Glutamatergic neuron (in vitro differentiated cells): ENCODE measurements at regions not wholly inside any gene's neighbourhood (a gene's known extent, or its start where the extent isn't known, plus 50 kb on each side); places are given as distances from the start of the nearest gene placed in this dataset.

Source experiments
- DNase-seq: peaks from one replicate; pipeline ENCODE4 v3.0.0; 2022
- H3K27ac Mint-ChIP-seq: one replicate; pipeline ENCODE4 v1.8.0; 2020; ENCODE audit warnings: mild to moderate bottlenecking, mixed read lengths, inconsistent platforms; ENCODE audit not compliant: unreplicated experiment
- H3K27me3 Mint-ChIP-seq: one replicate; pipeline ENCODE4 v1.8.0; 2020; ENCODE audit warnings: mild to moderate bottlenecking, moderate library complexity, mixed read lengths, inconsistent platforms; ENCODE audit not compliant: unreplicated experiment
- H3K36me3 Mint-ChIP-seq: one replicate; pipeline ENCODE4 v1.8.0; 2020; ENCODE audit warnings: mild to moderate bottlenecking, mixed read lengths, inconsistent platforms; ENCODE audit not compliant: unreplicated experiment
- H3K4me1 Mint-ChIP-seq: one replicate; pipeline ENCODE4 v1.8.0; 2020; ENCODE audit warnings: mild to moderate bottlenecking, low read depth, mixed read lengths, inconsistent platforms; ENCODE audit not compliant: unreplicated experiment
- H3K4me3 Mint-ChIP-seq: one replicate; pipeline ENCODE4 v1.8.0; 2020; ENCODE audit warnings: mild to moderate bottlenecking, mixed read lengths, inconsistent platforms; ENCODE audit not compliant: unreplicated experiment
- H3K9me3 Mint-ChIP-seq: one replicate; pipeline ENCODE4 v1.8.0; 2020; ENCODE audit warnings: mild to moderate bottlenecking, moderate library complexity, mixed read lengths, inconsistent platforms; ENCODE audit not compliant: unreplicated experiment
- TF ChIP-seq, protein P1 (sequence below): fragments of 200-600 bp; sonication (generic); IDR thresholded peaks from one replicate; pipeline ENCODE4 v1.5.0; 2021; ENCODE audit not compliant: partially characterized antibody, unreplicated experiment

DNA sequence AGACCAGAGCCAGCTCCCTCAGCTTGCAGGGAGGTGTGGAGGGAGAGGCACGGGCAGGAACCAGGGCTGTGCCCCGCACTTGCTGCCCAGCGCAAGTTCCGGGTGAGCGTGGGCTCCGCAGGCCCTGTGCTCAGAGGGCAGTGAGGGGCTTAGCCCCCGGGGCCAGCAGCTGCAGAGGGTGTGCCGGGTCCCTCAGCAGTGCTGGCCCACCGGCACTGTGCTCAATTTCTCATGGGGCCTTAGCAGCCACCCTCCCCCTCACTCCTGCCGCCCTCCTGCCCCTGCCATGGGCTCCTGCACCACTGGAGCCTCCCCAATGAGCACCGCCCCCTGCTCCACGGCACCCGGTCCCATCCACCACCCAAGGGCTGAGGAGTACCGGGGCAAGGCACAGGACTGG lies 104.6 kb upstream of the SRD5A3 start:
- Mint-ChIP-seq H3K4me3 (no peak overlapping the region), H3K9me3 (no peaks in the 10 kb centered on the region), H3K27ac (no peak overlapping the region), H3K27me3 (no peaks in the 10 kb centered on the region), H3K36me3 (peaks cover 7% of the 10 kb centered on the region), H3K4me1 (no peaks in the 10 kb centered on the region)
- TF ChIP-seq, protein P1, sequence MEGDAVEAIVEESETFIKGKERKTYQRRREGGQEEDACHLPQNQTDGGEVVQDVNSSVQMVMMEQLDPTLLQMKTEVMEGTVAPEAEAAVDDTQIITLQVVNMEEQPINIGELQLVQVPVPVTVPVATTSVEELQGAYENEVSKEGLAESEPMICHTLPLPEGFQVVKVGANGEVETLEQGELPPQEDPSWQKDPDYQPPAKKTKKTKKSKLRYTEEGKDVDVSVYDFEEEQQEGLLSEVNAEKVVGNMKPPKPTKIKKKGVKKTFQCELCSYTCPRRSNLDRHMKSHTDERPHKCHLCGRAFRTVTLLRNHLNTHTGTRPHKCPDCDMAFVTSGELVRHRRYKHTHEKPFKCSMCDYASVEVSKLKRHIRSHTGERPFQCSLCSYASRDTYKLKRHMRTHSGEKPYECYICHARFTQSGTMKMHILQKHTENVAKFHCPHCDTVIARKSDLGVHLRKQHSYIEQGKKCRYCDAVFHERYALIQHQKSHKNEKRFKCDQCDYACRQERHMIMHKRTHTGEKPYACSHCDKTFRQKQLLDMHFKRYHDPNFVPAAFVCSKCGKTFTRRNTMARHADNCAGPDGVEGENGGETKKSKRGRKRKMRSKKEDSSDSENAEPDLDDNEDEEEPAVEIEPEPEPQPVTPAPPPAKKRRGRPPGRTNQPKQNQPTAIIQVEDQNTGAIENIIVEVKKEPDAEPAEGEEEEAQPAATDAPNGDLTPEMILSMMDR, result no peak
- no peak for DNase-seq

DNA sequence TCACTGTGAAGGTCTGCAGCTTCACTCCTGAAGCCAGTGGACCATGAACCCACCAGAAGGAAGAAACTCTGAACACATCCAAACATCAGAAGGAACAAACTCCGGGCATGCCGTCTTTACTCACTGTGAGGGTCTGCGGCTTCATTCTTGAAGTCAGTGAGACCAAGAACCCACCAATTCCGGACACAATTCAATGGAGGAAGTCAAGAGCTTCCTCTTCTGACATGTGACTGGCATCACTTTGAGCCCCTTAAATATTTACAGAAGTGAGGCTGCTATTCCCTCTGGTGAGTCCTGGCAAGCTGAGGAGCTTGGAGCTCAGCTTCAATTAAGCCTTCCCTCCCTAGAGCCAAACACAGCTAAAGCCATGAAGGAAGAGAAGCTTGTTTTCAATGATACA lies 103.5 kb upstream of the SRD5A3 start:
- H3K4me3 Mint-ChIP-seq, result no peak overlapping the region
- TF ChIP-seq, protein P1, result no peak
- peaks cover 7% of the 10 kb centered on the region for H3K36me3 Mint-ChIP-seq
- no peaks in the 10 kb centered on the region for H3K4me1 Mint-ChIP-seq
- no peak overlapping the region for H3K27ac Mint-ChIP-seq
- DNase-seq, result no peak
- H3K9me3 Mint-ChIP-seq, result no peaks in the 10 kb centered on the region
- no peaks in the 10 kb centered on the region for H3K27me3 Mint-ChIP-seq

DNA sequence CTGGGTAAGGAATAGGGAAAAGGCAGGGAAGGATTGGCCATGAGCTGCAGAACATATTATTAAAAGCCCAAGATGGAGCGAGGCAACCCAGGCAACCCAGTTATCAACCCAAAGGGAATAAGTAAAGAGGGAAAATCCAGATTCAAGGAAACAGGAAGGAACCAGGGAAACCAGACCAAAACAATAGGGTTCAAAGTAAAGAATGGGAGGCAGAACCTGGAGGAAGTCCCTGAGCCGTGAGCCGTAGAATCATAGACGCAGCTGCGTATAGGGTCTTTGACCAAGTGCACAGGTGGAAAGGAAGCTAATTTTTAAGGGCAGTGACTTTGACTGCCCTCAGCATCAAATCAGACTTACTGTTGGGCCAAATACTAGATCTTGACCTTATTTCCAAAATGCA lies 98.5 kb upstream of the SRD5A3 start:
- DNase-seq, result no peak
- Mint-ChIP-seq H3K27ac (no peak overlapping the region), H3K4me1 (no peaks in the 10 kb centered on the region), H3K9me3 (no peaks in the 10 kb centered on the region), H3K36me3 (no peaks in the 10 kb centered on the region), H3K4me3 (no peak overlapping the region), H3K27me3 (peaks cover 3% of the 10 kb centered on the region)
- TF ChIP-seq, protein P1, result no peak

DNA sequence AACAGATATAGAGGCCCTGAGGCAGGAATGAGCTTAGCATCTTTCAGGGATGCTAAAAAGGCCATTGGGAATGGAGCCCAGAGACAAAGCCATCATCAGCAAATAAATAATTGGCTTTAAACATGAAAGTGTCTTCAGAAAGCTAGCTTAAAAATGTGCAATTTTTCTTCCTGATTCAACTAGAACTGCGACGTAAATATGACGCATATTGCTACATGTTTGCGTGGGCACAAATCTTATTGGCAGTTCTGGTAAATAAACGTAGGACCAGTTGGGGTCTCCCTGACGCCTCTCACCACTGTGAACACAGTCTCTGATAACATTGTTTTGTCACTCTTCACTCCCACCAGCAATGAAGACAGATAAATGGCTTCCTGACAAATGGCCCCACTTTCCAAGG lies 97.3 kb upstream of the SRD5A3 start:
- Mint-ChIP-seq H3K27me3 (peaks cover 3% of the 10 kb centered on the region), H3K4me3 (no peak overlapping the region), H3K36me3 (no peaks in the 10 kb centered on the region), H3K27ac (no peak overlapping the region), H3K4me1 (no peaks in the 10 kb centered on the region), H3K9me3 (no peaks in the 10 kb centered on the region)
- DNase-seq, result no peak
- TF ChIP-seq, protein P1, result no peak

DNA sequence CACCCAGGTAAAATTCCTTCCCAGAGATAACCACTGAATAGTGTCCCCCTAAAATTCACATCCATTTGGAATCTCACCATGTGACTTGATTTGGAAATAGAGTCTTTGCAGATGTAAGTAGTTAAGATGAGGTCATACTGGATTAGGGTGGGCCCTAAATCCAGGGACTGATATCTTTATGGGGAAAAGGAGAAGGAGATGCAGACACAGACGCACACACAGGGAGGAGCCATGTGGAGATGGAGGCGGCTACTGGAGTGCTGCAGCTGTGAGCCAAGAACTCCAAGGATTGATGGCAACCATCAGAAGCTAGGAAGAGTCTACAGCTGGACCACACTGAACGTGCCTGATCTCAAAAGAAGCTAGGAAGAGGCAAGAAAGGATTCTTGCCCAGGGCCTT lies 96.6 kb upstream of the SRD5A3 start:
- Mint-ChIP-seq H3K27me3 (peaks cover 3% of the 10 kb centered on the region), H3K27ac (no peak overlapping the region), H3K4me1 (no peaks in the 10 kb centered on the region), H3K9me3 (no peaks in the 10 kb centered on the region), H3K4me3 (no peak overlapping the region), H3K36me3 (no peaks in the 10 kb centered on the region)
- TF ChIP-seq, protein P1, result no peak
- no peak for DNase-seq
